HG02943 (cell line): ENCODE measurements at regions not wholly inside any gene's neighbourhood (a gene's known extent, or its start where the extent isn't known, plus 50 kb on each side); places are given as distances from the start of the nearest gene placed in this dataset.

Experiments used
- ATAC-seq: cut with Tn5 transposase; IDR thresholded peaks from one replicate; pipeline ENCODE4 v1.9.1; 2021; ENCODE audit warnings: mild to moderate bottlenecking, low read depth, moderate library complexity; ENCODE audit not compliant: unreplicated experiment

- no peak for ATAC-seq
Measured at GRCh38 chr1:80241566-80241965, 1235.0 kb upstream of the ADGRL4 start.

- no peak for ATAC-seq
Measured at GRCh38 chr1:80225510-80225909, 1219.0 kb upstream of the ADGRL4 start.

GRCh38 chr1:80221319-80221718 is 1214.8 kb upstream of the ADGRL4 start:
- no peak for ATAC-seq

DNA sequence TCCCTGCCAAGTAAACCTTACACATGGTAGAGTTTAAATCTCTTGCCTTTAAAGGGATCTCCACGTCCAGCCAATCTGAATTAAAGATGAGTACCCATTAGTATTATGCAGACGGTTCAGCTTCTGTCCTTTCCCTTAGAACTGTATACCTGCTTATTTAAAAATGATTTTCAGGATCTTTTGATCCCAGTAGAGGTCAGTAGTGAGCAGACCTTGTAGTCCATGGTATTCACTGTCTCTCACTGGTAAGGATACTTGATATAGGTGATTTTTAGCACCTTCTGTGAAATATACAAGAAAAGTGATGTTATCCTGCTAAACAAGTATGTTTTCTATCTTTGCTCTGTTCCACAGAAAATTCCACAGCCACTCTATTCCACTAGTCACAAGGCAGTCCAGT is 1211.6 kb upstream of the ADGRL4 start:
- no peak for ATAC-seq

DNA sequence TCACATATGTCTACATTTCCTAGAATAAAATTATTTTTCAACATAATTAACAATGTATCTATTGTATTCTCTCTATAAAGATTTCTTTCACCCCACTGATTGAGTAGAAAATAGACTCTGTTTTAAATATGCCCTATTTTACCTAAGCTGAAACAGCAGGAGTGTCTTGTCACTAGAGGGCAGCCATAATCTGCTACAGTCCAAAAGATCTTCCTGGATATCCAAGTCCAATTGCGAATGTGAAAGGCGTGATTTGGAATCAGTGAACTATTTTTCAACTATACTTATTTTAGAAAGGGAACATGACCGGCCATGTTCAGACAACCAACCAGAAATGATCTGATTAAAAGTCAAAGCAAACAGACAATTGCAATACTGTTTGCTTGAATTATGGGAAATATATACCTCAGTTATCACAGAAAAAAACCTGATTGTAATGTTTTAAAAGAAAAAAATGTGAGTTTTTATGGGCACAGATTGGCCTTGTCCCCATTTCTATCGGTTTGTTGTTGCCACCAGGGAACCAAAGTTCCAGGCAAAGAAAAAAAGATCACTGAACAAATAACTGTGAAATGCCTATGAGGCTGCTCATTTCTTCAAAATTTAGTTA is 1211.0 kb upstream of the ADGRL4 start:
- ATAC-seq, result no peak

DNA sequence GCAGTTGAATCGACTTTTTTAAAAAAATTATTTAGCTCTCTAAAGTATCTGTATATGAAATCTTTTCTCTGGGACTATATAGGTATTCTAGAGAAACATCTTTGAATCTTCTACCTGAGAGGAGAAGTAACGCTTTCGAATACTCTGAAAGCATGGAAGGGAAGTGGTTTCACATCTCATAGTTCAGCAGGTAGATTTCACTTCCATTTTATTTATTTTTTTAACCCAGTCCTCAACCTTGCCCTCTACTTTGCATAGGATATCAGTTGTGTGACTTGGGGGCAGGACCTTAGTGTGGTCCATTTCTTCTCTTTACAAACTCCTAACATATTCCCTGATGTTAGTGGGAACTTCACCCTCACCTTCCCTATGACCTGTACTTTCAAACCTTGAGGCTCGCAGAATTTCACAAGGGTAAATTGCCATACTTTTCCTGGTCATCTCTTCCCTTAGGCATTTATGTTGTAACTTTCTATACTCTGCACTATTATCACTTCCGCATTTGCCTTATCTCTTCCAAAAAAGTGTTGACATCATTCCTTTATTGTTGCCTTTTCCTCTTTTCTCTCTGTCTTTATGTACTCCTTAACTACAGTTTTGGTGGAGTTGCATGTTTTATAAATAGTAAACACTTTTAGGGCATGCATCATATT is 1208.5 kb upstream of the ADGRL4 start:
- no peak for ATAC-seq

DNA sequence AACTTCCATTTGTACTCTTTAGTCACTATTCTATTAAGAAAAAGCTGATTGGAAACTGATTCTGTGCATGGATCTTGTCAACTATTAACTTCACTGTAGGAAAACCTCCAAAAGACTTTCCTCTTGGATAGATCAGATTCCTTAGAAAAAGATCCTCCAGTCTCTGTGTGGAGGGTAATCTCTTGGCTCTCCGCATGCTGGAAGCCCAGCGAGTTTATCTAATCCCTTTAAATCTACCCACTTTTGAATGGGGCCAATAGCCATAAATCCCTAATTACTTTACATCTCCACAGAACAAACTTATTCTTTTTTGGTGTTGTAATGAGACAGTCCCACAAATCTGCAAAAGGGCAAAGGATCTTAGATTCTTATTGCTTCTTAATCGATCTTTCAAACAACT is 1206.4 kb upstream of the ADGRL4 start:
- ATAC-seq, result no peak

DNA sequence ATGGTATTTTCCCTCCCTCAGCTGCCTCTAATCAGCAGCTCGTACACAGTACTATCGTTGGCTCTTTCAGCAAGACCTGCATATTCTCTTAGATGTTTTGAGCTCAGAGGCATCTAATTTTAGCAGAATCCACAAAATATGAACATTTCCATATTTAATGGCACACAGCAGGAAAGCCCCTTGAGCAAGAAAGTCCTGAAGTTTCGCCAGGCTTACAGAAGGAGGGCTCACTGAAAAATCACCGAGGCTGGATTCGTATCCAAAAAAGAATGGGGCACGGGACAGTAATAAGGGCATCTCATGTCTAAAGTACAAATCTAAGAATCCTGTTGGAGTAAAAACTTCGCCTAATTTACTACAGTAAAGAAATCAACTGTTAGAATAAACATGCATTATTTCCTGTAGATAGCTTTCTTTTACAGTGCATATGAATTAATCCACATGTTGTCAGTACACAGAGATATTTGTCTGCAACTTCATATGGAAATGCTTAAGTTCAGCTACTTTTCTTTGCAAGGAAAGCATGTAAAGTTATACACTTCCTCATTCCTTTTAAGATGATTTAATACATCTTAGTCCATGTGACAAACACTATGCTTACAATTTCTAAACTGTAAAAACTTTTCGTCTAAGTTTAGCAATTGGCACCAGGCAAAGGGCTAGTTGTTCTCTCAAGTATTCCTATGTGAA is 1205.3 kb upstream of the ADGRL4 start:
- no peak for ATAC-seq

DNA sequence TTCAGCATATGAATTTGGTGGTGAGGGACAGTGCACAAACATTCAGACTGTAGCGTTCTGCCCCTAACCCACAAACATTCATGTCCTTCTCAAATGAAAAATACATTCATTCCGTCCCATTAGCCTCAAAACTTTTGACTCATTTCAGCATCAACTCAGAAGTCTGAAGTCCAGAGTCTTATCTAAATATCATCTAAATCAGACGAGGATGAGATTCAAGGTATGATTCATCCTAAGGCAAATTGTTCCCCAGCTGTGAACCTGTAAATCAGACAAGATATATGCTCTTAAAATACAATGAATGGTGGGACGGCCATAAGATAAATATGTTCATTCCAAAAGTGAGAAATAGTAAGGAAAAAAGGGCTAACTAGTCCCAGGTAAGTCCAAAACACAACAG is 1195.6 kb upstream of the ADGRL4 start:
- no peak for ATAC-seq

DNA sequence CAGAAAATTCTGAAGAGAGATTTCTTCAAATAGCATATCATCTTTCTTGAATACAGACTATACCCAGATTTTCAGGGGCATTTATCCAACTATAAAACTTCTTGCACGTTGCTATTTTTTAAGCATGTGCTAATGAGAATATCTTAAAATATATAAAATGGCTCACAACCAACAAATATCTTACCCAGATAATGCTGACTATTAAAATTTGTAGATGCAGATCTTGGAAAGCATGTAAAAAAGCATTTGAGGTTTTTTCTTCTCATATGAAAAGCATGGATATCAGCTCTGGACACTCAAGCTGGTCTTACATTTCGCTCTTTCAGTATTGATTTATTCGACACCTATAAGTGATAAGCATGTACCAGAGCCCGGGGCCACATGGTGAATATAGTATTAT is 1187.7 kb upstream of the ADGRL4 start:
- no peak for ATAC-seq

- ATAC-seq, result no peak
Measured at GRCh38 chr1:80181418-80181817, 1174.9 kb upstream of the ADGRL4 start.

GRCh38 chr1:80171631-80172030 is 1165.1 kb upstream of the ADGRL4 start:
- no peak for ATAC-seq

DNA sequence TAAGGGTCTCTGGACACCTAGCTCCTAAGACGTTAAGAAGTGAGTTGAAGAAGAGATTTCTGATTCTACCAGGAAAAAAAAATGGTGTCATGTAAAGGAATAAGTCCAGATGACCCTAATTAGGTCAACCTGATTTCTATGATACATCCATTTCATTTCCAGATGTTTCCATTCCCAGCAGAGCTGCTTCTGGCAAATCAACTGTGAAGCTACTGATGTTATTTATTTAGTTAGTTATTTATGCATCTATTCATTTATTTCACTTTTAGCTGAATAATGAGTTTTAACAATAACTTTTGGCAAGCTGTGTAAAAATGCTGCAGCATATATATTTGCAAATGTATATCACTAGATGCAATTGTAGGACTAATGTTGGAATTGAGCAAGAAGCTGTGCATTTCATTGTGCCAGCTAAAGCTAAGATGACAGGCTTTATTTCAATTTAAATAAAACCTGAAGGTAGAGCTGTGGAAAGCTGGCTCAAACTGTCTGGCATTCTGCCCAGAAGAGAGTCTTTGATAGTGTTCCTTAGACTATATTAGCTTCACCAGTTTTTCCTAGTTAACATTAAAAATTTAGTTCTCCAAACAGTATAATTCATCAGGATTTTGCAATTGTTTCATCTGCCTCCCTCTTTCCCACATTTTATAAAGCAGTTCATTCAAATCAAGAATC is 1164.4 kb upstream of the ADGRL4 start:
- no peak for ATAC-seq

DNA sequence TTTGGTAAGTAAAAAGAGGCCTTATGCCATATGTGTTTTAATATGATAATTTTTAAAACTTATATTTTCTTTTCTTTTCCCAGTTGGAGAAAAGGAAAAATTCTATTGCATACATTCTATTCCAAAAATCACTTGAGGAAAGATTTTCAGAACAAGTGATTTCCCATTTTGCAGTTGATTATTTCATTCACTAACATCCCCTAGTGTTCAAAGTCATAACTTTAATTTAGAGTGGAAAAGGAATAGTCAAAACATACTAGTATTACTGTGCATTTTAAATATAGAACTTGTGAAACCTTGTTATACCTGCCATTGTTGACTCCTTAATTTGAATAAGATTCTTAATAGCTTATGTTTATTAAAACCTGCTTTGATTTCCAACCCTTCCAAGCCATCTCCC is 1157.6 kb upstream of the ADGRL4 start:
- ATAC-seq, result no peak

GRCh38 chr1:80163686-80164085 is 1157.2 kb upstream of the ADGRL4 start:
- no peak for ATAC-seq

DNA sequence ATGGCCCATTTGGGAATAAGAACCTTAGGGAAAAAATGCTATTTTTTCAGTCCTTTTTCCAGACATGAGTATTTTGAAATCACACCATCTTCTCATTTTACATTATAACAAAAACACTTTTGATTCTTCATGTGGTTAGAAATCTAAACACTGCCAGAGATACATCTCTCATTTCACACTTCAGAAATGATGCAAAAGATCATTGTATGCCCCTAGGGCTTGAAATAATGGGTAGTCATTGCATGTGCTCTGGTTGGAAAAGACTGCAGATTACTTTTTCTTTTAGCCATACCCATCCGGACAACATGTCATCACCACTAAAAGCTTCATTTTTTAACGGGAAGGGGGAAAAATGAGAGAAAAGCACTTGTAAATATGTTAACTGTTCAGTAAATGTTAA is 1152.2 kb upstream of the ADGRL4 start:
- ATAC-seq, result no peak

GRCh38 chr1:80158266-80158665 is 1151.7 kb upstream of the ADGRL4 start:
- ATAC-seq, result no peak

DNA sequence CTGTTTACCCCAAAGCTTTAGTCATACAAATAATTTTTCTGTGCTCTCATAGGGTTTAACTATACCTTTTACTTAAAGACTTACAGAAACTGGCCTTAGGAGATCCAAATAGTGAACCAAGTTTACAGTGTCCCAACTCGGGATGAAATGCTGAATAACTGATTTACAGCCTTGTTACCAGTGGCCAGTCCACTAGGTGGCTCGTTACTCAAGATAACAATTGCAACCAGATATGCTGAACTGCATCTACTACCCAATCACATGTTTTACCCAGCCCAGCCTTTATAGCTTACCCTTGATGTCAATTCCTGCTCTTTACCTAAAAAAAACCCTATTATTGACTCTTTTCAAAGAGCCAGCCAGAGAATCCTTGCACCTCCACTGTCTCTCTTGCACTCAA is 1148.8 kb upstream of the ADGRL4 start:
- ATAC-seq, result no peak

- no peak for ATAC-seq
Measured at GRCh38 chr1:80154176-80154575, 1147.6 kb upstream of the ADGRL4 start.

- ATAC-seq, result no peak
Measured at GRCh38 chr1:80153762-80154161, 1147.2 kb upstream of the ADGRL4 start.

DNA sequence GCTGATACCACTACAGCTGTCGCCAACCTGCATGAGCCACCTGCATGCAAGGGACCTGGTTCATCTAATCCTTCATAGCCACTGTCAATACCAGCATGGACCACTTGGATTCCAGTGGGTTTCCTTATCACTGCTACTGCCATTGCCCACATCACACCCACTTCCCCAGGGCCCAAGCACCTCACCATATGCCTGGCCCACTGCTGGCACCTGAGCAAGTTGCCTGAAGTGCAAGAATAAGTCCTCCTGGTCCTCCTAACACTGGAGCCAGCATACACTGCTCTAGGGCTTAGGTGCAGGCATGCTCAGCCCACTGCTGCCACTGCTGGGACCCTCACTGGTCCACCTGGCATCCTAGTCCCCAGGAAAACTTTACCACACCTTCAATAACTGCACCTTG is 1136.8 kb upstream of the ADGRL4 start:
- no peak for ATAC-seq
